ENCODE measurements at regions not wholly inside any gene's neighbourhood (a gene's known extent, or its start where the extent isn't known, plus 50 kb on each side); places are given as distances from the start of the nearest gene placed in this dataset.

DNA sequence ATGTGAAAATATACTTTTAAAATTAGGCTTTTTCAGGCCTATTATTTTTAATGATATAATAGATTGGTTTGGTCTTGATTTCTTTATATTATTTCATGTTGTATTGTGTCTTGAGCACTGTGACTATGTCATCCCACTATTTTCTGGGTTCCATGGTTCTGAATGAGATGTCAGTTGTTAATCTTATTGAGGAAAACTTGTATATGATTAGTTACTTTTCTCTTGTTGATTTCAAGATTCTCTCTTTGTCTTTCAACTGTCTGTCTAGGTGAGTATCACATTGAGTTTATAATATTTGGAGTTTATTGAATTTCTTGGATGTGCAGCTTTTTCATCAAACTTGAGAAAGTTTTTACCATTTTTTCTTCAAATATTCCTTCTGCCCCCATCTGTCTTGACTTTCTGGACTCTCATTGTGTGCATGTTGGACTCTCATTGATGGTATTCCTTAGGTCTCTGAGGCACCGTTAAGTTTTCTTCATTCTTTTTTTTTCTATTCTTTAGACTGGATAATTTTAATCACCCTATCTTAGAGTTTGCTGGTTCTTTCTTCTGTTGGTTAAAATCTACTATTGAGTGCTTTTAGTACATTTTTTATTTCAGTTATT, 175.8 kb downstream of the TMEM167A start:
- no peak overlapping the region for H3K4me3 ChIP-seq
- no peak for TF ChIP-seq EP300 (IDR thresholded peaks at IDR 0.05)
- 94 to 100% methylated on average over 1 of the region's 1 CpG for WGBS, 2 donors
- no peak for DNase-seq (ENCODE audit: low spot score in 2 of 2)
- H3K4me1 ChIP-seq: no peaks in the 10 kb centered on the region
- H3K36me3 ChIP-seq: no peaks in the 10 kb centered on the region
- H3K9me3 ChIP-seq: peaks cover 0 to 26% (median 8%) of the 10 kb centered on the region in 4 donors
- no peaks in the 10 kb centered on the region for H3K27me3 ChIP-seq
- no peak overlapping the region for H3K27ac ChIP-seq

DNA sequence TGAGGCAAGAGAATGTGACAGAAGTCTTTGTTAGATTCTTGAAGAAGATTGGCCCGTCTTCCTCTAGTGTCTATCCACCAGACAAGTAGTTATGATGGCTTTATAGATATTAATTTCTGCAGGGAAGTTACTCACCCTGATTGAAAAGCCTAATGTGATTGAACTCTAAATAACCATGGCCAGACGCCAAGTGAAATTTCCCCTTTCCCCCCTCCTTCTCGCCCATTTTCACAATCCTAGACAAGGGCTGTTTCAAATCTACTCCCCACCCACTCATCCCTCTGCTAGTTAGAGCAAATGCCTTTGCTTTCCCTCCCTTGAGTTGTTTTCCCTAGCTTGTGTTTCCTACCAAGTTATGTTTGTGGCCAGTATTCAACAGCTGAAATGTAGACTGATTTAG, 182.5 kb downstream of the TMEM167A start:
- WGBS, 2 donors: 9 to 13% methylated on average over 3 of the region's 3 CpGs

DNA sequence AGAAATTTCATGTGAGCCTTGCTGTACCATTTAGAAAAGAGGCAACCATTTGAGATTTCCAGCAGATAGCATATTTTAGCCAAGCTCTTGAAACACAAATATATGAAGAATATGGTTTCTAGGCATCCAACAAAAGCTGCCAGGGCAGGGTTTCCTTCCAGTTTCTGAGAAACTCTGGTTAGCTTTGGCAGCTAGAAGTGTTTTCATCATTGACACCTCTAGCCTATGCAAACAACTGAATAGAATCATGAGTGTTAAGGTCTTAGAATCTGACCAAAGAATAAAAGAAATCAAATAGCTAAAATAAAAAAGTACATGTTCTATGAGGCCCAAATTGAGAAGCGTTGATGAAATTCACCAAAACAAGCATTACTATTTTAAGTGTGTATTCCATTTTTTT, 188.1 kb downstream of the TMEM167A start:
- TF ChIP-seq POLR2A (IDR thresholded peaks at IDR 0.05): no peak
- TF ChIP-seq EP300 (IDR thresholded peaks at IDR 0.05): no peak
- TF ChIP-seq, protein P1, sequence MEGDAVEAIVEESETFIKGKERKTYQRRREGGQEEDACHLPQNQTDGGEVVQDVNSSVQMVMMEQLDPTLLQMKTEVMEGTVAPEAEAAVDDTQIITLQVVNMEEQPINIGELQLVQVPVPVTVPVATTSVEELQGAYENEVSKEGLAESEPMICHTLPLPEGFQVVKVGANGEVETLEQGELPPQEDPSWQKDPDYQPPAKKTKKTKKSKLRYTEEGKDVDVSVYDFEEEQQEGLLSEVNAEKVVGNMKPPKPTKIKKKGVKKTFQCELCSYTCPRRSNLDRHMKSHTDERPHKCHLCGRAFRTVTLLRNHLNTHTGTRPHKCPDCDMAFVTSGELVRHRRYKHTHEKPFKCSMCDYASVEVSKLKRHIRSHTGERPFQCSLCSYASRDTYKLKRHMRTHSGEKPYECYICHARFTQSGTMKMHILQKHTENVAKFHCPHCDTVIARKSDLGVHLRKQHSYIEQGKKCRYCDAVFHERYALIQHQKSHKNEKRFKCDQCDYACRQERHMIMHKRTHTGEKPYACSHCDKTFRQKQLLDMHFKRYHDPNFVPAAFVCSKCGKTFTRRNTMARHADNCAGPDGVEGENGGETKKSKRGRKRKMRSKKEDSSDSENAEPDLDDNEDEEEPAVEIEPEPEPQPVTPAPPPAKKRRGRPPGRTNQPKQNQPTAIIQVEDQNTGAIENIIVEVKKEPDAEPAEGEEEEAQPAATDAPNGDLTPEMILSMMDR (IDR thresholded peaks at IDR 0.05): no peak
- 91 to 96% methylated on average over 1 of the region's 1 CpG for WGBS, 2 donors
- H3K4me1 ChIP-seq: peaks cover 0 to 7% (median 0%) of the 10 kb centered on the region in 4 donors
- H3K36me3 ChIP-seq: no peaks in the 10 kb centered on the region
- H3K27ac ChIP-seq: no peak overlapping the region
- H3K4me3 ChIP-seq: no peak overlapping the region
- H3K27me3 ChIP-seq: no peaks in the 10 kb centered on the region
- H3K9me3 ChIP-seq: no peaks in the 10 kb centered on the region
- DNase-seq (ENCODE audit: low spot score in 2 of 2): no peak

More for the DNA sequence above, 182.5 kb downstream of the TMEM167A start:
- H3K4me1 ChIP-seq: peaks cover 0 to 15% (median 4%) of the 10 kb centered on the region in 4 donors
- no peak overlapping the region for H3K27ac ChIP-seq
- H3K36me3 ChIP-seq: no peaks in the 10 kb centered on the region
- TF ChIP-seq, protein P1 (IDR thresholded peaks at IDR 0.05): no peak
- no peak for TF ChIP-seq POLR2A (IDR thresholded peaks at IDR 0.05)
- no peak for TF ChIP-seq EP300 (IDR thresholded peaks at IDR 0.05)
- no peak overlapping the region for H3K4me3 ChIP-seq
- H3K27me3 ChIP-seq: no peaks in the 10 kb centered on the region
- H3K9me3 ChIP-seq: peaks cover 0 to 3% (median 0%) of the 10 kb centered on the region in 4 donors
- no peak for DNase-seq (ENCODE audit: low spot score in 2 of 2)

DNA sequence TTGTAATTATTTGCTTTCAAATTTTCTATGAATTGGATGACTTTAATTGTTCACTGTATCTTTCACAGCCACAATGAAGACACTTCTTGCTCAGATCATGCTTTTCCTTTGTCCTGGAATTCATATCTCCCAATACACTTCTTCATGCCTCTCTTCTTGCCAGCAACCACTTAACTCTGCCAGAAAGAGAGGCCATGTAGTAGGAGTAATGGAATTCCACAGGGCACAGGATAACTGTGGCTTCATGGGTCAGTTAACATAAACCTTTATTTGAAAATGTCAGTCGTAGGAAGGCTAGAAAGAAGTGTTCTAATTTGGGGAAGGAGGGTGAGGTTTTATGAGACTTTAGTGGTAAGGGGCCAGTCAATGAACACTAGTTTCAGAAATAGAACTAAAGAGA, 190.3 kb downstream of the TMEM167A start:
- TF ChIP-seq EP300 (IDR thresholded peaks at IDR 0.05): no peak
- no peak for TF ChIP-seq POLR2A (IDR thresholded peaks at IDR 0.05)
- TF ChIP-seq, protein P1 (IDR thresholded peaks at IDR 0.05): no peak
- 24 to 31% methylated on average over 1 of the region's 1 CpG for WGBS, 2 donors
- Histone ChIP-seq H3K27ac (no peak overlapping the region), H3K27me3 (no peaks in the 10 kb centered on the region), H3K36me3 (no peaks in the 10 kb centered on the region), H3K4me1 (peaks cover 0 to 7% (median 0%) of the 10 kb centered on the region in 4 donors), H3K4me3 (no peak overlapping the region), H3K9me3 (no peaks in the 10 kb centered on the region)
- DNase-seq (ENCODE audit: low spot score in 2 of 2): no peak

DNA sequence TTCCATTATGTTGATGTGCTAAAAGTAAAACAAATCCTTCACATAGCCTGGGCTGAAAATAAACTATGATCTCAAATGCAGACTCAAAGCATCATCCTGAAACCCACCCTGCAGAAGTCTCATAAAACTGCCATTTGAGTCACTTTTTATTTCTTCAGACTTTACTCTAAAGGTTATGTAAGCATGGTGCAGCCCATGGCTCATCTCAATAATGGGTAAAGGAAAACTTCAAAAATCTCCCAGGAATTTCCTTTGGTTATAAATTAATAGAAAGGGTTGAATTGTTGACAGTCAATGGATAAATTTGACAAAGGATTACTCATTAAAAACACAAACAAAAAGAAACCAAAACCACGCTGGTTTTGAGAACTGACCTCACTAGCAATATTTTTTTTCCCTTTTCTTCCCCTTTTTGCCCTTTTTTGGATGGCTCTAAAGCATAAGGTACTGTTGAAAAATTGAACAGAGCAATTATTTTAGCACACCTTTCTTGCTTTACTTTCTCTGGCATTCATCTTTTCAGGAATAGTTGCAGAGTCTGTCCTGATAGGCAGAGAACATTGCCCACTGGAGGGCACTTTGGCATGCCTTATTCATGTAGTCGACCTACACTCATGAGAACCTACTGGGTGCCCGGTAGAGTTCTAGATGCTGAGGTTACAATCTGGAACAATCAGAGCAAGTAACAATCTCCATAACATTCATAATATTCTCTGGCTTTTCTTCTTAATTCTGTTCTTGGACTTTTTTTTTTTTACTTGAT, 191.4 kb downstream of the TMEM167A start:
- DNase-seq (ENCODE audit: low spot score in 2 of 2): no peak
- peaks cover 0 to 7% (median 0%) of the 10 kb centered on the region in 4 donors for H3K4me1 ChIP-seq
- TF ChIP-seq EP300 (IDR thresholded peaks at IDR 0.05) (no peak), POLR2A (IDR thresholded peaks at IDR 0.05) (no peak)
- TF ChIP-seq, protein P1 (IDR thresholded peaks at IDR 0.05): no peak
- no peak overlapping the region for H3K27ac ChIP-seq
- 53 to 60% methylated on average over 3 of the region's 3 CpGs for WGBS, 2 donors
- H3K36me3 ChIP-seq: no peaks in the 10 kb centered on the region
- H3K4me3 ChIP-seq: no peak overlapping the region
- no peaks in the 10 kb centered on the region for H3K27me3 ChIP-seq
- H3K9me3 ChIP-seq: peaks cover 0 to 4% (median 0%) of the 10 kb centered on the region in 4 donors

Measured in tibial nerve (tissue), 4 donors.